ENCODE measurements at regions not wholly inside any gene's neighbourhood (a gene's known extent, or its start where the extent isn't known, plus 50 kb on each side); places are given as distances from the start of the nearest gene placed in this dataset.

DNA sequence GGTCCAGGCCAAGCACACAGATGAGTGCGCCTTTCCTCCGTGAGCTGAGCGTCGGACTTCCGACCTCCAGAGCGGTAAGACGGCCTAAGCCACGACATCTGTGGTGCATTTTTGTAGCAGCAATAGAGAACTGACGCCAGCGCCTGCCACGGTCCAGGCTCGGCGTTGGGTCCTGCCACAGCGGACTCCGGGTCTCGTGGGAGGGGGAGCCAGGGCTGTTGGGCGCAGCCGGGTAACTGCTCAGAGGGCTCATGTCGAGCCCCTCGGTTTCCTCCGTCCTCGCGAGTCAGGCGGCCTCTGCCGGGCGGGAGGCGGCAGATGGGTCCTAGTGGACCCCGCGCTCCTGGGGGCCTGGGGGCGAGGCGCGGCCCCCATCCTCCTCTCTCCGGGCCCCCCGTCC is 216.1 kb downstream of the QKI start:
- H3K36me3 Mint-ChIP-seq (ENCODE audit: low read depth), result no peaks in the 10 kb centered on the region
- Histone ChIP-seq H3K4me1 (ENCODE audit: insufficient read depth, low read length) (no peaks in the 10 kb centered on the region), H3K36me3 (ENCODE audit: insufficient read depth, low read length) (no peaks in the 10 kb centered on the region), H3K4me3 (ENCODE audit: low read length) (no peak overlapping the region), H3K27ac (ENCODE audit: low read depth in 1 of 2, low read length in 2 of 2) (no peak overlapping the region), H3K9me3 (ENCODE audit: control insufficient read depth in 1 of 2, insufficient read depth in 1 of 2, low read length in 2 of 2) (peaks cover 0 to 39% of the 10 kb centered on the region in 2 experiments), H3K27me3 (ENCODE audit: control insufficient read depth in 1 of 2, insufficient read depth in 2 of 2, low read length in 2 of 2) (peaks cover 8 to 14% of the 10 kb centered on the region in 2 experiments)
- peaks cover 3% of the 10 kb centered on the region for H3K9me3 Mint-ChIP-seq
- intact Hi-C loops (cut with DNase I, micrococcal nuclease), result no loop called here
- TF ChIP-seq, protein P1, sequence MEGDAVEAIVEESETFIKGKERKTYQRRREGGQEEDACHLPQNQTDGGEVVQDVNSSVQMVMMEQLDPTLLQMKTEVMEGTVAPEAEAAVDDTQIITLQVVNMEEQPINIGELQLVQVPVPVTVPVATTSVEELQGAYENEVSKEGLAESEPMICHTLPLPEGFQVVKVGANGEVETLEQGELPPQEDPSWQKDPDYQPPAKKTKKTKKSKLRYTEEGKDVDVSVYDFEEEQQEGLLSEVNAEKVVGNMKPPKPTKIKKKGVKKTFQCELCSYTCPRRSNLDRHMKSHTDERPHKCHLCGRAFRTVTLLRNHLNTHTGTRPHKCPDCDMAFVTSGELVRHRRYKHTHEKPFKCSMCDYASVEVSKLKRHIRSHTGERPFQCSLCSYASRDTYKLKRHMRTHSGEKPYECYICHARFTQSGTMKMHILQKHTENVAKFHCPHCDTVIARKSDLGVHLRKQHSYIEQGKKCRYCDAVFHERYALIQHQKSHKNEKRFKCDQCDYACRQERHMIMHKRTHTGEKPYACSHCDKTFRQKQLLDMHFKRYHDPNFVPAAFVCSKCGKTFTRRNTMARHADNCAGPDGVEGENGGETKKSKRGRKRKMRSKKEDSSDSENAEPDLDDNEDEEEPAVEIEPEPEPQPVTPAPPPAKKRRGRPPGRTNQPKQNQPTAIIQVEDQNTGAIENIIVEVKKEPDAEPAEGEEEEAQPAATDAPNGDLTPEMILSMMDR (IDR thresholded peaks at IDR 0.05), result no peak
- ChIA-PET CTCF (no interaction called here), POLR2A (no interaction called here)
- H3K27ac Mint-ChIP-seq, result no peak overlapping the region
- H3K4me3 Mint-ChIP-seq, result no peak overlapping the region
- H3K4me1 Mint-ChIP-seq (ENCODE audit: low read depth), result no peaks in the 10 kb centered on the region
- no peak for ATAC-seq (ENCODE audit: poor library complexity)
- no peak for DNase-seq
- peaks cover 40% of the 10 kb centered on the region for H3K27me3 Mint-ChIP-seq

- H3K27me3 ChIP-seq (ENCODE audit: control insufficient read depth in 1 of 2, insufficient read depth in 2 of 2, low read length in 2 of 2), result peaks cover 8 to 14% of the 10 kb centered on the region in 2 experiments
- Mint-ChIP-seq H3K27ac (no peak overlapping the region), H3K9me3 (peaks cover 3% of the 10 kb centered on the region), H3K36me3 (ENCODE audit: low read depth) (no peaks in the 10 kb centered on the region), H3K4me3 (no peak overlapping the region), H3K27me3 (peaks cover 35% of the 10 kb centered on the region), H3K4me1 (ENCODE audit: low read depth) (no peaks in the 10 kb centered on the region)
- no peak overlapping the region for H3K27ac ChIP-seq (ENCODE audit: low read depth in 1 of 2, low read length in 2 of 2)
- H3K9me3 ChIP-seq (ENCODE audit: control insufficient read depth in 1 of 2, insufficient read depth in 1 of 2, low read length in 2 of 2), result peaks cover 0 to 39% of the 10 kb centered on the region in 2 experiments
- ChIA-PET CTCF (no interaction called here), POLR2A (no interaction called here)
- H3K36me3 ChIP-seq (ENCODE audit: insufficient read depth, low read length), result no peaks in the 10 kb centered on the region
- H3K4me3 ChIP-seq (ENCODE audit: low read length), result no peak overlapping the region
- intact Hi-C loops (cut with DNase I, micrococcal nuclease), result no loop called here
- TF ChIP-seq, protein P1 (IDR thresholded peaks at IDR 0.05), result no peak
- no peak for ATAC-seq (ENCODE audit: poor library complexity)
- DNase-seq, result no peak
- no peaks in the 10 kb centered on the region for H3K4me1 ChIP-seq (ENCODE audit: insufficient read depth, low read length)
These were observed 215.6 kb downstream of the QKI start for GRCh38 chr6:163630096-163630495.

Data from CD4-positive, alpha-beta T cell (primary cell).